ENCODE measurements at regions not wholly inside any gene's neighbourhood (a gene's known extent, or its start where the extent isn't known, plus 50 kb on each side); places are given as distances from the start of the nearest gene placed in this dataset.

GRCh38 chr18:79585395-79586370 is 93.9 kb upstream of the CTDP1 start:
- Mint-ChIP-seq H3K36me3 (no peaks in the 10 kb centered on the region), H3K4me1 (peaks cover 3% of the 10 kb centered on the region), H3K9me3 (peaks cover 0 to 2% (median 0%) of the 10 kb centered on the region in 7 donors), H3K4me3 (no peak overlapping the region), H3K27me3 (ENCODE audit: low read depth in 3 of 3) (peaks cover 2 to 4% (median 3%) of the 10 kb centered on the region in 3 donors), H3K27ac (no peak overlapping the region)
- Histone ChIP-seq H3K36me3 (replicated peaks in 1 of 2; ENCODE audit: control insufficient read depth in 1 of 2, insufficient read depth in 2 of 2, low read length in 2 of 2) (no peaks in the 10 kb centered on the region), H3K4me2 (replicated peaks; ENCODE audit: extremely low read depth, low read length, poor library complexity, severe bottlenecking) (no peak overlapping the region), H3K4me1 (ENCODE audit: control insufficient read depth in 1 of 2, insufficient read depth in 2 of 2, low read length in 2 of 2) (no peaks in the 10 kb centered on the region), H3K27me3 (ENCODE audit: control insufficient read depth in 2 of 2, insufficient read depth in 2 of 2, low read length in 2 of 2) (no peaks in the 10 kb centered on the region), H3K27ac (ENCODE audit: low read depth in 1 of 2, low read length in 2 of 2) (no peak overlapping the region), H3K4me3 (replicated peaks in 1 of 3; ENCODE audit: low read depth in 2 of 3, low read length in 3 of 3) (no peak overlapping the region), H3K9ac (ENCODE audit: insufficient read depth, low read length, poor library complexity, severe bottlenecking) (no peak overlapping the region), H3K79me2 (ENCODE audit: insufficient read depth, low read length) (no peaks in the 10 kb centered on the region), H4K20me1 (ENCODE audit: insufficient read depth, low read length) (no peaks in the 10 kb centered on the region), H2AFZ (ENCODE audit: insufficient read depth, low read depth, low read length, poor library complexity, severe bottlenecking) (no peak overlapping the region), H3K9me3 (replicated peaks in 1 of 2; ENCODE audit: control insufficient read depth in 1 of 2, insufficient read depth in 1 of 2, low read length in 2 of 2) (peaks cover 10 to 13% of the 10 kb centered on the region in 2 donors)
- DNase-seq = no peak
- TF ChIP-seq CTCF (IDR thresholded peaks at IDR 0.05) = no peak
- 95% methylated on average over 6 of the region's 20 CpGs for WGBS (ENCODE audit: insufficient coverage)
- intact Hi-C loops (cut with micrococcal nuclease) = no loop called here

GRCh38 chr18:79586436-79587225 is 93.0 kb upstream of the CTDP1 start:
- Mint-ChIP-seq H3K36me3 (no peaks in the 10 kb centered on the region), H3K4me1 (peaks cover 3% of the 10 kb centered on the region), H3K27ac (no peak overlapping the region), H3K9me3 (peaks cover 0 to 3% (median 0%) of the 10 kb centered on the region in 7 donors), H3K4me3 (no peak overlapping the region), H3K27me3 (ENCODE audit: low read depth in 3 of 3) (peaks cover 2 to 3% (median 2%) of the 10 kb centered on the region in 3 donors)
- WGBS (ENCODE audit: insufficient coverage) = 91% methylated on average over 31 of the region's 34 CpGs
- H2AFZ ChIP-seq (ENCODE audit: insufficient read depth, low read depth, low read length, poor library complexity, severe bottlenecking) = no peak overlapping the region
- H3K79me2 ChIP-seq (ENCODE audit: insufficient read depth, low read length) = no peaks in the 10 kb centered on the region
- no peak overlapping the region for H3K4me2 ChIP-seq (replicated peaks; ENCODE audit: extremely low read depth, low read length, poor library complexity, severe bottlenecking)
- TF ChIP-seq CTCF (IDR thresholded peaks at IDR 0.05) = no peak
- no peak for DNase-seq
- H3K27ac ChIP-seq (ENCODE audit: low read depth in 1 of 2, low read length in 2 of 2) = no peak overlapping the region
- H3K27me3 ChIP-seq (ENCODE audit: control insufficient read depth in 2 of 2, insufficient read depth in 2 of 2, low read length in 2 of 2) = no peaks in the 10 kb centered on the region
- no peaks in the 10 kb centered on the region for H3K4me1 ChIP-seq (ENCODE audit: control insufficient read depth in 1 of 2, insufficient read depth in 2 of 2, low read length in 2 of 2)
- intact Hi-C loops (cut with micrococcal nuclease) = no loop called here
- no peaks in the 10 kb centered on the region for H4K20me1 ChIP-seq (ENCODE audit: insufficient read depth, low read length)
- no peaks in the 10 kb centered on the region for H3K36me3 ChIP-seq (replicated peaks in 1 of 2; ENCODE audit: control insufficient read depth in 1 of 2, insufficient read depth in 2 of 2, low read length in 2 of 2)
- peaks cover 10 to 12% of the 10 kb centered on the region in 2 donors for H3K9me3 ChIP-seq (replicated peaks in 1 of 2; ENCODE audit: control insufficient read depth in 1 of 2, insufficient read depth in 1 of 2, low read length in 2 of 2)
- no peak overlapping the region for H3K9ac ChIP-seq (ENCODE audit: insufficient read depth, low read length, poor library complexity, severe bottlenecking)
- H3K4me3 ChIP-seq (replicated peaks in 1 of 3; ENCODE audit: low read depth in 2 of 3, low read length in 3 of 3) = no peak overlapping the region

Measured in CD14-positive monocyte (primary cell).